ENCODE measurements at regions not wholly inside any gene's neighbourhood (a gene's known extent, or its start where the extent isn't known, plus 50 kb on each side); places are given as distances from the start of the nearest gene placed in this dataset.

DNA sequence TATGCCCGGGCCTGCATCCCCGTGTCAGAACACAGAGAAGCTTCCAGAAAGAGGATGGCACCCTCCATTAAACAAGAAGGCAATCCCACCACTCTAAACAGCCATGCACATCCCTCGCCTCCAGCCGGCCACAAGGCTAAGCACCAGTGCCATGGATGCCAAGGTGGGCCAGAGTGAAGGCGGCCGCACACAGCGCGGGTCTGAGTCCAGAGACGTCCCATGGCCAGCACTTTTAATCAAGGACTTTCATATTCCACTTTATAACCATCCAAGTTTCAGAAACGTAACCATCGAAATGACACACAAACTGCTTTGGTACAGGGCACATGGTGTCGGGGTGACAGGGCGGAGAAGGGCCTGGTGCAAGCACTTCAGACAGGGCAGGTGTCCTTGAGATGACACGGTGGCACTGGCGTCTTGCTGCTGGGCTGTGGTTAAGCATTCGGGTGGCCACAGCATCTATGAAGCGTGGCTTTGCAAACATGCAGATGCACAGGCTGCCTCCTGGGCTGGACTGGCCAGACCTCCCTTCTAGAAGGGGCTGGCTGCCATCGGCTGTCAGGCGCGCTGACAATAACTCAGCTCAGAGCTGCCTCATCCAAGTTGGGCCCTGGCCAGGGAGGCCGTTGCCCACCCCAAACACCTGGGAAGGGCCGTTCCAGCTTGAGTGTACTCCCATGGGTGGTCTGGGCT lies 117.2 kb downstream of the RFLNA start:
- peak overlapping the region; percentile 83 for H2AK5ac ChIP-seq (ENCODE audit: low read depth, low read length)
- H3K18ac ChIP-seq (ENCODE audit: low read depth, low read length): peak overlapping the region; percentile 10; the same call in 1 of the 2 replicates
- H2BK120ac ChIP-seq (ENCODE audit: low read depth, low read length): peak overlapping the region; percentile 57
- no peaks in the 10 kb centered on the region for H3K27me3 ChIP-seq (ENCODE audit: control insufficient read depth, insufficient read depth, low read length)
- ChIA-PET CTCF (no interaction called here), POLR2A (ENCODE audit: unreplicated experiment) (interaction anchor here (0.7 kb wide), 1 partner anchor 353 kb away, joined by 3 read pairs; no protein-coding TSS in a partner anchor)
- no peak overlapping the region for H3K23ac ChIP-seq (ENCODE audit: low read depth, low read length)
- TF ChIP-seq MXI1 (IDR thresholded peaks at IDR 0.05; ENCODE audit: borderline replicate concordance, low read depth, low read length) (no peak), SMC3 (IDR thresholded peaks at IDR 0.05; ENCODE audit: low read depth, low read length) (no peak), NFE2L2 (IDR thresholded peaks at IDR 0.05; ENCODE audit: low read depth, low read length) (no peak), POLR2A (IDR thresholded peaks at IDR 0.05; ENCODE audit: low read depth, low read length) (no peak), BHLHE40 (IDR thresholded peaks at IDR 0.05; ENCODE audit: low read depth, low read length) (no peak)
- TF ChIP-seq, protein P1, sequence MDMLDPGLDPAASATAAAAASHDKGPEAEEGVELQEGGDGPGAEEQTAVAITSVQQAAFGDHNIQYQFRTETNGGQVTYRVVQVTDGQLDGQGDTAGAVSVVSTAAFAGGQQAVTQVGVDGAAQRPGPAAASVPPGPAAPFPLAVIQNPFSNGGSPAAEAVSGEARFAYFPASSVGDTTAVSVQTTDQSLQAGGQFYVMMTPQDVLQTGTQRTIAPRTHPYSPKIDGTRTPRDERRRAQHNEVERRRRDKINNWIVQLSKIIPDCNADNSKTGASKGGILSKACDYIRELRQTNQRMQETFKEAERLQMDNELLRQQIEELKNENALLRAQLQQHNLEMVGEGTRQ (IDR thresholded peaks at IDR 0.05; ENCODE audit: low read depth, low read length): no peak
- TF ChIP-seq, protein P2, sequence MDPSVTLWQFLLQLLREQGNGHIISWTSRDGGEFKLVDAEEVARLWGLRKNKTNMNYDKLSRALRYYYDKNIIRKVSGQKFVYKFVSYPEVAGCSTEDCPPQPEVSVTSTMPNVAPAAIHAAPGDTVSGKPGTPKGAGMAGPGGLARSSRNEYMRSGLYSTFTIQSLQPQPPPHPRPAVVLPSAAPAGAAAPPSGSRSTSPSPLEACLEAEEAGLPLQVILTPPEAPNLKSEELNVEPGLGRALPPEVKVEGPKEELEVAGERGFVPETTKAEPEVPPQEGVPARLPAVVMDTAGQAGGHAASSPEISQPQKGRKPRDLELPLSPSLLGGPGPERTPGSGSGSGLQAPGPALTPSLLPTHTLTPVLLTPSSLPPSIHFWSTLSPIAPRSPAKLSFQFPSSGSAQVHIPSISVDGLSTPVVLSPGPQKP (IDR thresholded peaks at IDR 0.05; ENCODE audit: borderline replicate concordance, low read depth, low read length): no peak
- peak overlapping the region; percentile 42 for H3K27ac ChIP-seq (ENCODE audit: insufficient read depth, low read length)
- peak overlapping the region; percentile 61 for H2BK5ac ChIP-seq (ENCODE audit: low read depth, low read length, poor library complexity, severe bottlenecking)
- peaks cover 15% of the 10 kb centered on the region for H3K9me1 ChIP-seq (ENCODE audit: insufficient read depth, low read length)
- H3K4me2 ChIP-seq (ENCODE audit: low read depth, low read length): no peak overlapping the region
- H3K4me1 ChIP-seq (ENCODE audit: control insufficient read depth, insufficient read depth, low read length): peaks cover 29% of the 10 kb centered on the region
- H2BK20ac ChIP-seq (ENCODE audit: low read depth, low read length): peak overlapping the region; percentile 36; the same call in 1 of the 2 replicates
- peaks cover 9% of the 10 kb centered on the region for H4K20me1 ChIP-seq (ENCODE audit: insufficient read depth, low read length)
- dilution Hi-C loops (cut with HindIII; ENCODE audit: low sequenced_read_pairs, unreplicated experiment): no loop called here
- peak overlapping the region; percentile 74 for H3K14ac ChIP-seq (replicated peaks; ENCODE audit: low read depth, low read length)
- WGBS, 2 experiments (ENCODE audit: extremely low coverage in 2 of 2, insufficient read length in 1 of 2): 79% methylated on average over 7 of the region's 22 CpGs; no CpG with 5 or more reads in 1 of the 2 experiments
- H2BK15ac ChIP-seq (ENCODE audit: low read depth, low read length): peak overlapping the region; percentile 50; the same call in 1 of the 3 replicates
- peak overlapping the region; percentile 36 to 82; a peak in 2 of 4 replicates for H4K8ac ChIP-seq (ENCODE audit: low read depth in 2 of 2, low read length in 2 of 2)
- ATAC-seq (ENCODE audit: low read depth): no peak
- H2AFZ ChIP-seq (replicated peaks; ENCODE audit: low read length, poor library complexity): peak overlapping the region; percentile 93
- peaks cover 25% of the 10 kb centered on the region; the same call in 1 of the 2 replicates for H3K36me3 ChIP-seq (ENCODE audit: control insufficient read depth, insufficient read depth, low read length)
- peaks cover 25 to 91% of the 10 kb centered on the region in 2 experiments for H3K79me1 ChIP-seq (ENCODE audit: low read depth in 1 of 2, low read length in 2 of 2)
- no peak for DNase-seq
- peak overlapping the region; percentile 98 for H2AK9ac ChIP-seq (replicated peaks; ENCODE audit: low read depth, low read length, poor library complexity)
- H3K9ac ChIP-seq (ENCODE audit: low read depth, low read length): no peak overlapping the region
- peak overlapping the region; percentile 78 for H3K4ac ChIP-seq (ENCODE audit: low read depth, low read length)
- BruUV-seq (replicated peaks): no TSS peak
- H3K4me3 ChIP-seq (ENCODE audit: insufficient read depth, low read depth, low read length): no peak overlapping the region
- in situ Hi-C loops (cut with MboI; ENCODE audit: low sequenced_read_pairs): no loop called here
- peak overlapping the region; percentile 78 for H4K91ac ChIP-seq (ENCODE audit: insufficient read depth, low read depth, low read length)
- intact Hi-C loops (cut with micrococcal nuclease): no loop called here
- peak overlapping the region; percentile 25; the same call in 1 of the 2 replicates for H3K56ac ChIP-seq (ENCODE audit: extremely low read depth, insufficient read depth, low read length)
- H4K5ac ChIP-seq (ENCODE audit: low read depth, low read length): peak overlapping the region; percentile 47; the same call in 1 of the 2 replicates
- no peaks in the 10 kb centered on the region for H3K9me3 ChIP-seq (ENCODE audit: control insufficient read depth, insufficient read depth, low read length)

All from IMR-90 (cell line).